ENCODE measurements at regions not wholly inside any gene's neighbourhood (a gene's known extent, or its start where the extent isn't known, plus 50 kb on each side); places are given as distances from the start of the nearest gene placed in this dataset.
A peak's percentile ranks its signal among the peaks of the same experiment; 100 is the strongest.
"Not testable (repeated sequence)": the region's sequence is repeated elsewhere in the genome, so short reads cannot be mapped to it uniquely, and the experiment has no call there.

DNA sequence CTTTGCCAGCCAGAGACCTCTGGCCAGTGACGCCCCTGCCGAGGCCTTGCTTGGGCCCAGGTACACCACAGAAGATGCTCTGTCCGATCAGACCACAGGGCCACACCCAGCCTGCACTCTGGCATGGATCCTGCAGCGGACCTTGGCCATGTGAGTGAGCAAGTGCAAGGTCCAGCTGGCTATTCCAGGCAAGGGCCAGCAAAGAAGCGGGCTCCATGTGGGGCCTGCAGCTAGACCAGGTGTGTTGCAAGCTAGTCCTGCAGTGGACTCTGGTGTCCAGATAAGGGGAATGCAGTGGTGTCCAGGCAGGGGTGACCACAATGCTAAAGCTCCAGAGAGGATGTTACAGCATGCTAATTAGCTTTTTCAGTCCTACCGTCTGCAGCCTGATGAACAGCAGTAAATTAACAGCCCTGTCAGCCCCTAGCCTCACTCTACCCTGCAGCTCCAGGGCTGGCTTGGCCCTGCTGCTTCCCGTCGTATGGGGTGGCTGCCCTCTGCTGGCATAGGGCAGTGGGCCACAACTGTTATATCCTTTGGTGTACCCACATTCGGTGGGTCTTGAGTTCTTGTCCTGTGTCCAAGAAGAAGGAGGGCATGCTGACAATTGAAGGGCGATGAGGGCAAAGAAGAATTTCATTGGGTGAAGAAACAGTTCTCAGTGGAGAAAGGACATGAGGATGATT is 284.5 kb upstream of the POU5F2 start:
- DNase-seq, result no peak

DNA sequence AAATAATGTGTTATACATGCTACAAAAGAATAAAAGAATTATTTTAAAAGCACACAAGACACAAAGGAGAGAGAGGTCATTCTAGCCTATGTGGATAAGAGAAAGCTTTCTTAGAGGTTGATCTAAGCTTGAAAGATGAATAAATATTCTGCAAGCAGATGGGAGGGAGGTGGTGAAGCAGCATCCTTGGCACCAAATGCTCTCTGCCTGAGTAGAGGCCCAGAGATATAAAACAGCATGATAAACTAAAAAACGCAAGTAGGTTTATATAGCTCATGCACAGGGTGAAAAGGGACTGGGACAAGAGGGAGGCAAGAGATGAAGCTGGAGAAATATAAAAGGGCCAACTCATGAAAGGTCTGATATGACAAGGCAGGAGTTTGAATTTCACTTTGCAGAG is 283.2 kb upstream of the POU5F2 start:
- DNase-seq, result no peak

DNA sequence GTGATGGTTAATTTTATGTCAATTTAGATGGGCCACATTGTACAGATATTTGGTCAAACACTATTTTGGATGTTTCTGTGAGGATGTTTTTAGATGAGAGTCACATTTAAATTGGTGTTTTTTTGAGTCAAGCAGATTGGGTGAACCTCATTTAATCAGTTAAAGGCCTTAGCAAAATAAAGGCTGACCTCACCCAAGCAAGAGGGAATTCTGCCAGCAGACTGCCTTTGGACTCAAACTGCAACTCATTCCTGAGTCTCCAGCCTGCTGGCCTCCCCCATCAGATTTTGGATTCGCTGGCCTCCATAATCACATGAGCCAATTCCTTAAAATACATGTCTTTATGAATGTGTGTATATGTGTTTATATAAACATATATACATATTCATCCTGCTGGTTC is 282.7 kb upstream of the POU5F2 start:
- DNase-seq, result no peak

DNA sequence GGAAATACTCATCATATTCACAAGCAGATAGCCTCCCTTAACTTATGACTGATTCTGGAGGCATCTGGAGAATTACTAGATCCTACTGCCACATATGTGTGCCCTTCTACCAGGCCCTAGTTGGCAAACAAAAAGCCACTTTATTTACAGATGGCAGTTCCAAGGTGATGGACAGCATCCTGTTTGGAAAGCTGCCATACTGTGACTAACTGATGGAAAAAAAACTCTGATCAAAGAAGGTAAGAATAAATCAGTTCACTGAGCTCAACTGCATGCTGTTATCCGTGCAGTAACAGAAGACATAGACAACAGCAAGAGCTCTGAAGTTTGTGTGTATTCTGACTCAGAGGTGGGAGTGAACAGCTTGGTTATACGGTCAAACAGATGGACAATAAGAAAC is 279.8 kb upstream of the POU5F2 start:
- no peak for DNase-seq

DNA sequence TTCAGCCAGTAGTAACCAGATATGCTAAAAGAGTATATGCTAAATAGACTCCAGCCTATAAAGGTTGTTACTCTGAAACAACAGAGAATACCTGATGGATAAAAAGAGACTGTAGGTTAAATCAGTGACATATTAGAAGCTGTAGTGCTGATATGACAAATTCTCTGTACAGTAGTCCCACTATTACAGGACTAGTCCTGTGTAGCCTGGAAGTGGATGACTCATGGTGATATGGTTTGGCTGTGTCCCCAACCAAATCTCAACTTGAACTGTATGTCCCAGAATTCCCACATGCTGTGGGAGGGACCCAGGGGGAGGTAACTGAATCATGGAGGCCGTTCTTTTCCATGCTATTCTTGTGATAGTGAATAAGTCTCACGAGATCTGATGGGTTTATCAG is 276.2 kb upstream of the POU5F2 start:
- DNase-seq, result no peak

DNA sequence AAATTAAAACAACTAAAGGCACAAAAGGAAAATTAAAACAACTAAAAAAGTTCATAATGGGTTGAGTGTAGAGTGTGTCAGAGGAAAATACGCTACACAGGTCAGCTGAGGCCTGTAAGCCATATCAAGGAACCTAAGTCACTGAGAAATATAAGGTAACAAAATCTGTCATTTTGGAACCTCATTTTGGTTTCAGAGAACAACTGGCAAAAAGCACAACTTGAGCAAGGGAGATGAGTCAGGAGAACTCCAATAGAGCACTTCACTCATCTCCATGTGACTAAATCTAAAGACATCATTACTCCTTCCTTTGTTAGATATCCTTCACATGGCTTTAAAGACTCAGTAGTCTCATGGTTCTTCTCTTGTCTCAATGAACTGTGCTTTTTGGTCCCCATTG is 269.4 kb upstream of the POU5F2 start:
- no peak for DNase-seq

DNA sequence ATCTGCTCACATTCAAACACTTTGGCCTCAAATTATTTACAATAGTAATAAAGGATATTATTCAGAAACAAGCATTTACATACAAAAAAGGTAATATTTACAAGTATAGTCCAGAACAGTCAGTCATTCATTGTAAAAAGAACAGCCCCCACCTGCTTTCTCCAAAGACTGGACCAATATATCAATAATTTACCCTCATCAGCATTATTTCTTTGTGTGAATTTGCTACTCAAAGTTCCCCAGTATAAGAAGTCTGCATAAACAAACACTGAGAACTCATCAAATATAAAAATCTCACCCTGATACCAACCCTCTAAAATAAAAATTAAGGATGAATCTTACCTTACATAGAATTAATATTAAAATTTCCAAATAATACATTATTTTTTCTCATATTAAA is 267.8 kb upstream of the POU5F2 start:
- DNase-seq, result no peak

DNA sequence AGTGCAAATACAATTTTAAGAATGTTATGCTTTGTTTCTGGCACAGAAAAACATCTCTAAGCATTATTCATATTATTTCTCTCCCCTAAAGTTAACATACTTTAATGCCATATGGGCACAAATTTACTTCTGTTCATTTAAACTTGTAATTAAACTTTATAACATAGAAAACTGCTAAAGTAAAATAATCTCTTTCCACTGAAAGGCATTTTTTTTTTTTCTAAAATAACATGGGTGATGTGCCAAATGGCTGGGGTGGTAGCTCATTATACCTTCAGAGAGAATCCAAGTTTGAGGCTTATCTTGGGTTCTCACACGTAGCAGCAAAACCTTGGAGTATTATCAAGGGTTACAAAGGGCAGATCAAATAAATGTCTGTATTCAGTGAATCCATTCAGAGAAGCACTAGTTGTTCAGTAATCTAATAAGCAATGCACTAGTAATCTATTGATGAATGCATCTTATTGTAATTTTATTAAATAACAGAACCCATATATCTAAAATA is 257.6 kb upstream of the POU5F2 start:
- DNase-seq, result no peak

DNA sequence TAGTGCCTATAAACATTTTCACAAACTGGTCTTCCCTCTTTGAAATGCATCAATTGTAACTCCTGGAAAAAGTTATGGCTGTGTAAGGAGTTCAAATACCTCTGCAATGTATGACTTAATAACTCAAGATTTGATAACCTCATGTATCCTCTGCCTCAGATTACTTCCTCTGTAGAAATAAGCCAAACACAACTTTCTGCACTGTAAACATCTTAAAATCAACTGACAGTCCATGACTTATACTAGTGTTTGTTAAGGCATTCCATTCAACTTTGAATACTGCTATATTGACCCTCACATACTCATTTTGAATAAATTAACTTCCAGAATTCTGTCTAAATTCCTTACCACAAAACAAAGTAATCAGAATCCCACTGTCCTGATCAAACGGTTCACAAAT is 256.2 kb upstream of the POU5F2 start:
- DNase-seq, result no peak

DNA sequence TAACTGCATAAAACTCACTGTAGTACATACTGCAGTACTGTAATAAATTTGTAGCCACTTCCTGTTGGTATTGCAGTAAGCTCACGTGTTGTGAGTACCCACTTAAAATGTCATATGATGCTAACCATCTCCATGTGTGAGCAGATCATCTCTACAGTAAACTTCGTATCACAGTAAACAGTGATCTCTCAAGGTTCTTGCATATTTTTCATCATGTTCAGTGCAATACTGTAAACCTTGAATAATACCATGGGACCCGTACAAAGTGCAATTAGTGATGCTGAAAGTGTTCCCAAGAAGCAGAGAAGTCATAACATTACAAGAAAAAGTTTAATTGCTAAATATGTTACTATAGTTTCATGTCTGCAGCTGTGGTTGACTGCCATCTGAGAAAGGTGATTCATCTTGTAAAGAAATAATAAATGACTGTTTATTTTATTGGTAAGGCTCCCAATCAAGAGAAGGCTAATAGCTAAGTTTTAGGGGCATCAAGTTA is 253.8 kb upstream of the POU5F2 start:
- peak in 1 of 5 donors; percentile 1 for DNase-seq

DNA sequence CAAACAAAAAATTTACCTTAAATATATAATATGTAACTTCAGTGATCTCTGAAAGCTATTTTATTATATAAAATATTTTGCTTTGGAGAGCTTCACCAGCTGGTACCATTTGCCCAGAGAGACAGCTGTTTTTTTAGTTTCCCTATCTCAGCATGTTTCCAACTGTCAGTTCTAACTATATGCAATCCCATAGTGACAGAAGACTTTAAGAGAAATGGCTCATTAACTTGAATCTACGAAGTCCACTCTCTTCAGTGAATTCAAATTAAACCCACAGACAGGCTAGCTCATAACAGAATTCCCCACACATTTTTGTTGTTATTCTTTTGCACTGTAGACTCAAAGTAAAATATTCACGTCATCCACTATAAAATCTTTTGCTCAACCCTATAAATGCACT is 251.8 kb upstream of the POU5F2 start:
- DNase-seq, result no peak

DNA sequence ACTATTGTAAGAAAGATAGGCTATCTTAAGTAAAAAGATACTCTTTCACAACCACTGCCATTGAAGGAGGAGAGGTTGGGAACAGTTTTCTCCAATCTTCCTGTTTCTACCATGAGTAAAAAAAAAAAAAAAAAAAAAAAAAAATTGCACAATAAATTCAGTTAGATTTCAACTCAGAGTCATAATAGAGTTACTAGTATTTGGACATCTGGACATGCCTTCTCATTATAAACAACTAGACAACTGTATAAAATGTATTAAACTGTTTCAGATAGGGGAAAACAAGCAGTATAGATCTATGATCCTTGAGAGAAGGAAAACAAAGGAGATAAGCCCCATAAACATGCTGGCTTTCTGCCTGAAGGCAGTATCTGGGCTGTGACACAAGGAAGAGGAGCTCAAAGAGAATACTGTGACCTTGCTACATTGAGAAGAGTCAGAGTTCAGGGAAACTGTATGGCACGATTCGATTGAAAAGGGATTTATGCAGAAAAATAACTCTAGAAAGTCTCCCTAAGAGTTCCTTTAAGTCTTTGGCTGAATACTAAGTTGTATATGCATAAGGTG is 249.2 kb upstream of the POU5F2 start:
- DNase-seq, result no peak

DNA sequence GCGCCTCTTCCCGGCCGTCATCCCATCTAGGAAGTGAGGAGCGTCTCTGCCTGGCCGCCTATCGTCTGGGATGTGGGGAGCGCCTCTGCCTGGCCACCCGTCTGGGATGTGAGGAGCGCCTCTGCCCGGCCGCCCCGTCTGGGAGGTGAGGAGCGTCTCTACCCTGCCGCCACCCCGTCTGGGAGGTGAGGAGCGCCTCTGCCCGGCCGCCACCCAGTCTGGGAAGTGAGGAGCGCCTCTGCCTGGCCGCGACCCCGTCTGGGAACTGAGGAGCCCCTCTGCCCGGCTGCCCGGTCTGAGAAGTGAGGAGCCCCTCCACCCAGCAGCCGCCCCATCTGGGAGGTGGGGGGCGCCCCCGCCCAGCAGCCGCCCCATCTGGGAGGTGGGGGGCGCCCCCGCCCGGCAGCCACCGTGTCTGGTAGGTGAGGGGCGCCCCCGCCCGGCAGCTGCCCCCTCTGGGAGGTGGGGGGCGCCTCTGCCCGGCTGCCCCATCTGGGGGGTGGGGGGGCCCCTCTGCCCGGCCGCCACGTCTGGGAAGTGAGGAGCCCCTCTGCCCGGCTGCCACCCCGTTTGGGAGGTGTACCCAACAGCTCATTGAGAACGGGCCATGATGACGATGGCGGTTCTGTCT is 244.7 kb upstream of the POU5F2 start:
- not testable (repeated sequence) for DNase-seq

DNA sequence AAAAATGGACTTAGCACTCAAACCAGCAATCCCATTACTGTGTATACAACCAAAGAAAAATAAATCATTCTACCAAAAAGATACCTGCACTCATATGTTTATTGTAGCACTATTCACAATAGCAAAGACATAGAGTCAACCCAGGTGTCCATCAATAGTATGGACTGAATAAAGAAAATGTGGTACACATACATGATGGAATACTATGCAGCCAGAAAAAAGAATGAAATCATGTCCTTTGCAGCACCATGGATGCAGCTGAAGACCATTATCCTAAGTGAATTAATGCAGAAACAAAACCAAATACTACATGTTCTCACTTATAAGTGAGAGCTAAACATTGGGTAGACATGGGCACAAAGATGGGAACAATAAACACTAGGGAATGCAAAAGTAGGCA is 236.8 kb upstream of the POU5F2 start:
- no peak for DNase-seq

DNA sequence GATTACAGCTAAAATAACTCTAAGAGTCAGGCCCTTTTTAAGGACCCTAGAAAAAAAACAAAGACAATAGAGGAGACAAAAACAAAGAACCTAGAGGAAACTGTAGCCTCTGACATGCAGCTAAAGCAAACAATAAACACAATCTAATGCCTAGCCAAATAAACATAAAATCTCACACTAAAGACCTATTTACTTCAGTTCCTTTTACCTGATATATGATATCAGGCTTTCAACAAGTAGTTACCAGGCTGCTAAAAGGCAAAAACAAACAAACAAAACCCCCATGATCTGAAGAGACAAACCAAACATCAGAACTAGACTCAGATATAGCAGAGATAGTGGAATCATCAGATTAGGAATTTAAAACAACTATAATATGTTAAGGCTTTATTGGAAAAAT is 226.5 kb upstream of the POU5F2 start:
- DNase-seq, result no peak

DNA sequence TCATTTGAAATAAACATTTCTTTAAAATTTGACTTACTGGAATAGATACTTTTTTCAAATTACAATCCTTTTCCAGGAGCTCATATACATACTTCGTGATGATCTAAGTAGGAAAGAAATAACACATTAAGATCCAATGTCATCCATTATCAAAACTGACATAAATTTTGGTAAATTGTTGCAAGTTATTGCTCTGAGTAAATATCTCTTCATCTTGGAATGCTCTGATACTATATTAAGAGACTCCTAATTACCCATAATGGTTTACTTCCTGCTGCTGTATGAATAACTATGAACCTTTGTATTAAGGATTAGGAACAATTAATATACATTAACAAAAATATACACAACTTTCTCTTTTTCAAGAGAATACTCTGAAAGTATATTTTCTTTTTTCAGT is 223.0 kb upstream of the POU5F2 start:
- no peak for DNase-seq

DNA sequence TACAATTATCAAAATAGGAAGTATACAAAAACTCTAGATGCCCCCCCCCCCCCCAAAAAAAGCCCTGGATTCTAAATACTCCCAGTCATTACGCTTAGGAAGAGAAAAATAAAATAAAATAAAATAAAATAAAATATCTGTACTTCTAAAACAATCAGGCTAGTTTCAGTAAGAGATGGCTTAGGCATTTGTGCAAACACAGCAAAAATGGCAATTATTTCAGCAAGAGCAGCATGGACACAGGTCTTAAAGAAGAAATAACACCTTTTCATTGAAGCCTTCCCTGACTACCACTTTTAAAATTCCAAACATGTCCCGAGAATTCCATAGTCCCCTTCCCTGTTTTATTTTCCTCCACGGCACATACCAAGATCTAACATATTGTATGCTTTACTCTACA is 218.6 kb upstream of the POU5F2 start:
- no peak for DNase-seq

DNA sequence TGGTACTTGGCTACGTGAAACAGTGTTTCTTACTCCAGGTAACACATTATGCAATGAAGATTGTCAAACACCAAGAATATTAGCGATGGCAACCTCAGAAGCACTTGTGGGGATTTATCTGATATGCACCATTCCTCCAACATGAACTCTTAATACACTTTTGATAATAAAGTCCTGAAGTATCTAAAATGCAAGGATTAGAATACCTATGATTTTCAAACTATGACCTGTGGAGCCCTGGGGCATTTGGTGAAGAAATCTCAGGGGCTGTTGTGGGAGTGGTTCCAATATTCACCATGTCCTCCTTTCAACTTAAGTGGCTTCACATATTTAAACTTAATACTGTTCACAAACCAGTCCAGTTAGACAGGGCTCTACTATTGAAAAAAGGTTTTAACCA is 214.6 kb upstream of the POU5F2 start:
- DNase-seq, result no peak

DNA sequence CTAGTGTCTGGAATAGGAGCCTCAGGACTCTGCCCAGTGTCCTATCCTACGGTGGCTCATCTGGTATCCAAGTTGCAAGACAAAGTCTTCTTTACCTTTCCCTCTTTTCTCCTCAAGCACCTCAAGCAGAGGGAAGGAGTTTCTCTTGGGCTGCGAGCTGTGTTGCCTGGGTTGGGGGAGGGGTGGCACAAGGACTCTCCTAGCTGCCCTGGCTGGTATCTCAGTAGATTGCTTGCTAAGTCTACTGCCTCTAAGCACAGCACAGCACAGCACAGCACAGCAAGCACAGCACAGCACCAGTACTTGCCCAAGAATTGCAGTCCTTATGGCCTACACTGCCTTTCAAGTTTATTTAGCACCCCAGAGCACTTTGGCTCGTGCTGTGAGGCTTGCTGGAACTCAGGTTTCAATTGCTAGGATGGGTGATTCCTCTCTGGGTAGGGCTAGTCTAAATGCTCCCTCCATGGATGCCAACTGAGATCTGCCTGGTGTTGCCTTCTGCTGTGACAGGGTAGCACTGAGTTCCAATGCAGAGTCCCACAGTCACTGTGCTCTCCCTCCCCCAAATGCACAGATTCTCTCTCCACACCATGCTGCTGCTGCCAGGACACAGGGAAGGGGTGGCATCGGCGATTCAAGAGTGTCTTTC is 213.1 kb upstream of the POU5F2 start:
- no peak for DNase-seq

DNA sequence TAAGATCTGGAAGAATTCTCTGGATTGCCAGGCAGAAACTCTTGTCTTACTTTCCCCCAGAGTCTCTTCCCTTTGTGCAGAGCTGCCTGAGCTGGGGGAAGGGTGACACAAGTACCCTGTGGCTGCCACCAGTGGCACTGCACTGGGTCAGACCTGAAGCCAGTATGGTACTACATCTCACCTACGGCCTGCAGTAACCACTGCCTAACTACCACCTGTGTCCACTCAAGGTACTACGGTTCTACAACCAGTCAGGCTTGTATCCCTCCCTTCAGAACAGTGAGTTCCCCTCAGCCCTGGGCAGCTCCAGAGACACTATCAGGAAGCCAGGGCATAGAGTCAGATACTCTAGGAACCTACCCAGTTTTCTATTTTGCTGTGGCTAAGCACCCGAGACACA is 212.0 kb upstream of the POU5F2 start:
- no peak for DNase-seq

DNA sequence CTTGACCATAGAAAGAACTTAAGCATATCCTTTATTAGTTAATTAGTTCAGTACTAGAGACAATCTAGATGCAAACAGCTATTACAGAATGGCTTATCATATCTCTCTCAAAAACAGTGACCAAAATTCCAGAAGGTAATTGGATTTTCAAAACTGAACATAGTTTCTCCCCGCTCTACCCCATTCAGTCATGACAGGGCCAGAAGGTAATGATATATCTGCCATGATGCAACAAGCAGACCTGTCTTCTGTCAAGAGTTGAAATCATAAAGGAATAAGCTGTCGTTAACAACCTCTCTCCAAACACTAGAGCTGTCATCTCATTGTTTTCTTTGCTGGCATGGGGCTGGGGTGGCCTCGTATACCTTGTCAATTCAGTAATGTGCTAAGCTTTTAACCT is 200.5 kb upstream of the POU5F2 start:
- DNase-seq, result no peak

DNA sequence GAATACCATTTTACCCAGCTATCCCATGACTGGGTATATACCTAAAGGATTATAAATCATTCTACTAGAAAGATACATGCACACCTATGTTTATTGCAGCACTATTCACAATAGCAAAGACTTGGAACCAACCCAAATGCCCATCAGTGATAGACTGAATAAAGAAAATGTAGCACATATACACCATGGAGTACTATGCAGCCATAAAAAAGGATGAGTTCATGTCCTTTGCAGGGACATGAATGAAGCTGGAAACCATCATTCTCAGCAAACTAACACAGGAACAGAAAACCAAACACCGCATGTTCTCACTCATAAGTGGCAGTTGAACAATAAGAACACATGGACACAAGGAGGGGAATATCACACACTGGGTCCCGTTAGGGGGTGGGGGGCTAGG is 191.9 kb upstream of the POU5F2 start:
- not testable (repeated sequence) for DNase-seq

DNA sequence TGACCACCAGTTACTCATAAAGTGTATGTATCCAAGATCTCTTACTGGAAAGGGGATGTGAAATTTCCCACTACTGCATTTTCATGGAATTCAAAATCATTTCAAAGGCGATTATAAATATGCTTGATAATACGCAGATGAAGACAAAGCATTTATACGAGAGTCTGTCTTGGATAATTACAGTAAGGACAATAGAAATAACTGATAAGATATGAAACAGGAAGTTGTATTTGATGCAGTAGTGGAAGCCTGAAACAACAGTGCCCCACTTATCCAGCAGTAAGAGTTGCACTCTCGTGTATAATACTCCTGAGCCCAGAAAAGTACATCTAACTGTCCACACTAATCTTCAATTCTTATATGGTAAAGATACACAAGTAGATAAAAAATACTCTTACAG is 188.7 kb upstream of the POU5F2 start:
- no peak for DNase-seq

DNA sequence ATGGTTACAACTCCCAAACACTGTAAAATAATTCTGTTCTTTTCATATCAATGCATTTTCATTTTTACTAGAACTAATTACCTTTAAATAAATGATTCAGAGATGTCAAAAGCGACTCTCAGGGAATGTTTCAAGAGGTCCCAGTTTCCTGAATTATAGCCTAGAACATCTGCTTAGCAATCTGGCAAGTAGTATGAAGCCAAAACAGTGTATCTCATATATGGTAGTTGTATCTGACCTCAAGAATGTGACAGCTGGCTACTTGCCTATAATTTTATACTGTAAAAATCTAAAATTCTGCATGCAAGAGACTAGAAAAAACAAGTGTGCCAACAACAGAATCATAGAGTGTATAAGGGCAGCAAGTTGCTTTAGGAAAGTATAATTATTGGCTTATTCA is 187.7 kb upstream of the POU5F2 start:
- DNase-seq, result no peak

Measured in T-helper 1 cell (primary cell).